Uterus (tissue), 3 donors: ENCODE measurements at regions not wholly inside any gene's neighbourhood (a gene's known extent, or its start where the extent isn't known, plus 50 kb on each side); places are given as distances from the start of the nearest gene placed in this dataset.

Source experiments
- DNase-seq, 2 donors: peaks; one replicate each; pipeline ENCODE4 v3.0.0-alpha.2; 2019 to 2020
- H3K27ac ChIP-seq, 2 donors: fragments of 200-600 bp; sonication (generic); 1 replicate in 1 of 2; 2 replicates in 1 of 2; pipeline ENCODE4 v1.5.1; 2016 to 2018
- H3K27me3 ChIP-seq, 2 donors: fragments of 200-600 bp; sonication (generic); one replicate each; pipeline ENCODE4 v1.5.1; 2018 to 2019; ENCODE audit warnings: control low read depth in 1 of 2
- H3K36me3 ChIP-seq, 2 donors: fragments of 200-600 bp; sonication (generic); one replicate each; pipeline ENCODE4 v1.5.1; 2019; ENCODE audit warnings: control low read depth in 1 of 2
- H3K4me1 ChIP-seq, 2 donors: fragments of 200-600 bp; sonication (generic); one replicate each; pipeline ENCODE4 v1.5.1; 2018 to 2019; ENCODE audit warnings: control low read depth in 1 of 2
- H3K4me3 ChIP-seq, 2 donors: fragments of 200-600 bp; sonication (generic); 1 replicate in 1 of 2; 2 replicates in 1 of 2; pipeline ENCODE4 v1.5.1; 2018 to 2019; ENCODE audit warnings: mild to moderate bottlenecking in 1 of 2
- H3K9me3 ChIP-seq, 2 donors: fragments of 200-600 bp; sonication (generic); one replicate each; pipeline ENCODE4 v1.5.1; 2019; ENCODE audit warnings: control low read depth in 1 of 2
- CTCF ChIP-seq, 4 experiments: fragments of 200-600 bp in 2 of 4; fragments of 450-650 bp in 2 of 4; sonication (generic) in 2 of 4; IDR thresholded peaks; one replicate each; pipeline ENCODE4 v1.5.1; 2016 to 2019; ENCODE audit warnings: antibody characterized with exemption in 4 of 4, mild to moderate bottlenecking in 2 of 4, moderate library complexity in 1 of 4
- POLR2A ChIP-seq, 2 donors: fragments of 450-650 bp; IDR thresholded peaks; one replicate each; pipeline ENCODE4 v1.6.1; 2016; ENCODE audit warnings: antibody characterized with exemption in 2 of 2, mild to moderate bottlenecking in 1 of 2, moderate library complexity in 1 of 2
- intact Hi-C: fragments of 100-400 bp; cut with DNase I; formaldehyde crosslinking; loops from one replicate; pipeline ENCODE4 v1.15.1; 2023; ENCODE audit warnings: low total_unique reads
- donor health status: DM: yes; HTN: yes; CAD: no.

GRCh38 chr5:166262395-166262794 is 2029.0 kb upstream of the WWC1 start:
- Histone ChIP-seq H3K4me1 (no peaks in the 10 kb centered on the region), H3K36me3 (no peaks in the 10 kb centered on the region), H3K9me3 (no peaks in the 10 kb centered on the region), H3K27me3 (no peaks in the 10 kb centered on the region), H3K27ac (no peak overlapping the region), H3K4me3 (no peak overlapping the region)
- no peak for TF ChIP-seq POLR2A (IDR thresholded peaks at IDR 0.05)
- TF ChIP-seq CTCF (IDR thresholded peaks at IDR 0.05) = no peak
- intact Hi-C loops = no loop called here
- no peak for DNase-seq

- Histone ChIP-seq H3K27ac (no peak overlapping the region), H3K36me3 (no peaks in the 10 kb centered on the region), H3K9me3 (no peaks in the 10 kb centered on the region), H3K4me1 (no peaks in the 10 kb centered on the region), H3K27me3 (no peaks in the 10 kb centered on the region), H3K4me3 (no peak overlapping the region)
- TF ChIP-seq CTCF (IDR thresholded peaks at IDR 0.05) = no peak
- TF ChIP-seq POLR2A (IDR thresholded peaks at IDR 0.05) = no peak
- intact Hi-C loops = no loop called here
- DNase-seq = no peak
Measured at GRCh38 chr5:166267907-166268306, 2023.5 kb upstream of the WWC1 start.

GRCh38 chr5:166270712-166271111 is 2020.7 kb upstream of the WWC1 start:
- intact Hi-C loops = no loop called here

GRCh38 chr5:166276006-166276405 is 2015.4 kb upstream of the WWC1 start:
- no peaks in the 10 kb centered on the region for H3K9me3 ChIP-seq
- DNase-seq = no peak
- no peak overlapping the region for H3K27ac ChIP-seq
- H3K4me1 ChIP-seq = no peaks in the 10 kb centered on the region
- TF ChIP-seq POLR2A (IDR thresholded peaks at IDR 0.05) = no peak
- no peak for TF ChIP-seq CTCF (IDR thresholded peaks at IDR 0.05)
- intact Hi-C loops = no loop called here
- H3K27me3 ChIP-seq = no peaks in the 10 kb centered on the region
- no peaks in the 10 kb centered on the region for H3K36me3 ChIP-seq
- H3K4me3 ChIP-seq = no peak overlapping the region

More at GRCh38 chr5:166270712-166271111, 2020.7 kb upstream of the WWC1 start:
- no peaks in the 10 kb centered on the region for H3K9me3 ChIP-seq
- no peaks in the 10 kb centered on the region for H3K4me1 ChIP-seq
- H3K27me3 ChIP-seq = no peaks in the 10 kb centered on the region
- TF ChIP-seq CTCF (IDR thresholded peaks at IDR 0.05) (no peak), POLR2A (IDR thresholded peaks at IDR 0.05) (no peak)
- no peak for DNase-seq
- no peak overlapping the region for H3K4me3 ChIP-seq
- no peaks in the 10 kb centered on the region for H3K36me3 ChIP-seq
- no peak overlapping the region for H3K27ac ChIP-seq

- H3K4me1 ChIP-seq = no peaks in the 10 kb centered on the region
- H3K27ac ChIP-seq = no peak overlapping the region
- intact Hi-C loops = no loop called here
- H3K27me3 ChIP-seq = no peaks in the 10 kb centered on the region
- no peak for DNase-seq
- no peaks in the 10 kb centered on the region for H3K36me3 ChIP-seq
- no peak overlapping the region for H3K4me3 ChIP-seq
- TF ChIP-seq CTCF (IDR thresholded peaks at IDR 0.05) (no peak), POLR2A (IDR thresholded peaks at IDR 0.05) (no peak)
- H3K9me3 ChIP-seq = no peaks in the 10 kb centered on the region
Measured at GRCh38 chr5:166279828-166280227, 2011.6 kb upstream of the WWC1 start.
